H1 (cell line): ENCODE measurements at regions not wholly inside any gene's neighbourhood (a gene's known extent, or its start where the extent isn't known, plus 50 kb on each side); places are given as distances from the start of the nearest gene placed in this dataset.

ENCODE experiments used
- CTCF ChIA-PET: fragments of 300-600 bp; sonication (Branson Sonifier 250); formaldehyde crosslinking; loops from one replicate; lab custom pipeline; 2021; ENCODE audit not compliant: partially characterized antibody; lab: Charles Lee
- POLR2A ChIA-PET: fragments of 300-600 bp; sonication (Branson Sonifier 250); formaldehyde crosslinking; loops from one replicate; lab custom pipeline; 2021; ENCODE audit warnings: inconsistent platforms; ENCODE audit not compliant: partially characterized antibody; lab: Charles Lee
- DNase-seq, 2 experiments: peaks; one replicate each; pipeline versions ENCODE4 v3.0.0 to v3.0.0-alpha.2; 2010 to 2022; ENCODE audit warnings: low spot score in 2 of 2, low read depth in 1 of 2, mixed read lengths in 1 of 2
- FAIRE-seq: peaks from 2 replicates; lab custom pipeline; 2011; peaks lifted over from hg19 to GRCh38; lab: Jason Lieb, UNC
- H2AFZ ChIP-seq: 2 replicates; pipeline ENCODE4 v1.8.1; 2012; ENCODE audit warnings: low read length, inconsistent platforms
- H2AK5ac ChIP-seq: 2 replicates; pipeline ENCODE4 v1.6.1; 2013; ENCODE audit warnings: low read depth, low read length
- H2BK120ac ChIP-seq: replicated peaks from 2 replicates; pipeline ENCODE3; 2013; ENCODE audit warnings: low read depth, low read length, inconsistent platforms
- H2BK12ac ChIP-seq: 2 replicates; pipeline ENCODE4 v1.6.1; 2013; ENCODE audit warnings: low read depth, low read length
- H2BK15ac ChIP-seq: 2 replicates; pipeline ENCODE4 v1.6.1; 2013; ENCODE audit warnings: low read length
- H2BK20ac ChIP-seq: 2 replicates; pipeline ENCODE4 v1.6.1; 2013; ENCODE audit warnings: low read length
- H2BK5ac ChIP-seq: 2 replicates; pipeline ENCODE4 v1.6.1; 2013; ENCODE audit warnings: low read depth, low read length
- H3K14ac ChIP-seq: 2 replicates; pipeline ENCODE4 v1.6.1; 2013; ENCODE audit warnings: inconsistent platforms; ENCODE audit not compliant: insufficient read length
- H3K18ac ChIP-seq: 2 replicates; pipeline ENCODE4 v1.6.1; 2013; ENCODE audit warnings: low read length; ENCODE audit errors: extremely low read depth
- H3K23ac ChIP-seq: 2 replicates; pipeline ENCODE4 v1.6.1; 2013; ENCODE audit warnings: inconsistent platforms; ENCODE audit not compliant: insufficient read length
- H3K23me2 ChIP-seq: 2 replicates; pipeline ENCODE4 v1.6.1; 2013; ENCODE audit warnings: low read depth, low read length
- H3K27ac ChIP-seq: 2 replicates; pipeline ENCODE4 v1.6.1; 2011; ENCODE audit warnings: low read depth, low read length, inconsistent platforms
- H3K27me3 ChIP-seq, 4 experiments: replicated peaks in 1 of 4; 1 replicate in 1 of 4; 2 replicates in 3 of 4; pipeline versions ENCODE4 v1.6.1 to v1.8.1; 2011 to 2013; ENCODE audit warnings: low read length in 3 of 4, mild to moderate bottlenecking in 3 of 4, inconsistent platforms in 2 of 4, mixed read lengths in 2 of 4, moderate library complexity in 1 of 4; ENCODE audit not compliant: control insufficient read depth in 3 of 4, insufficient read depth in 3 of 4; ENCODE audit errors: extremely low read depth in 1 of 4
- H3K36me3 ChIP-seq, 4 experiments: 2 replicates each; pipeline versions ENCODE4 v1.6.1 to v1.8.1; 2011 to 2013; ENCODE audit warnings: mild to moderate bottlenecking in 4 of 4, low read length in 3 of 4, moderate library complexity in 2 of 4, control low read depth in 1 of 4, inconsistent platforms in 1 of 4; ENCODE audit not compliant: insufficient read depth in 4 of 4, control insufficient read depth in 2 of 4
- H3K4ac ChIP-seq: replicated peaks from 2 replicates; pipeline ENCODE3; 2013; ENCODE audit warnings: low read length, low read depth, mixed read lengths, inconsistent platforms; ENCODE audit not compliant: insufficient read length
- H3K4me1 ChIP-seq, 4 experiments: replicated peaks in 1 of 4; 1 replicate in 1 of 4; 2 replicates in 3 of 4; pipeline versions ENCODE4 v1.6.1 to v1.8.1; 2011 to 2013; ENCODE audit warnings: low read length in 3 of 4, inconsistent platforms in 2 of 4, mixed read lengths in 1 of 4; ENCODE audit not compliant: insufficient read depth in 4 of 4, control insufficient read depth in 3 of 4
- H3K4me2 ChIP-seq, 2 experiments: 2 replicates each; pipeline versions ENCODE4 v1.6.1 to v1.8.1; 2011 to 2013; ENCODE audit warnings: low read depth in 2 of 2, low read length in 2 of 2, control low read depth in 1 of 2, inconsistent platforms in 1 of 2, mild to moderate bottlenecking in 1 of 2; ENCODE audit not compliant: insufficient read depth in 1 of 2
- H3K4me3 ChIP-seq, 4 experiments: fragments of 200-600, 300-600 bp in 1 of 4; sonication (generic), shearing (Covaris generic), sonication (Bioruptor Twin) in 1 of 4; 2 replicates each; pipeline versions ENCODE4 v1.5.1 to v1.8.1; 2011 to 2016; ENCODE audit warnings: low read length in 4 of 4, low read depth in 3 of 4, control low read depth in 2 of 4, inconsistent platforms in 2 of 4, mild to moderate bottlenecking in 2 of 4, mixed read lengths in 1 of 4, moderate library complexity in 1 of 4; ENCODE audit not compliant: insufficient read depth in 2 of 4; ENCODE audit errors: extremely low read depth in 1 of 4
- H3K56ac ChIP-seq: replicated peaks from 2 replicates; pipeline ENCODE3; 2013; ENCODE audit warnings: low read depth, mild to moderate bottlenecking, mixed read lengths, low read length, inconsistent platforms; ENCODE audit not compliant: insufficient read length
- H3K79me1 ChIP-seq: 2 replicates; pipeline ENCODE4 v1.6.1; 2013; ENCODE audit warnings: low read depth, low read length, control low read depth
- H3K79me2 ChIP-seq, 2 experiments: 2 replicates each; pipeline versions ENCODE4 v1.6.1 to v1.8.1; 2012 to 2013; ENCODE audit warnings: low read length in 2 of 2, mild to moderate bottlenecking in 2 of 2, inconsistent platforms in 1 of 2; ENCODE audit not compliant: insufficient read depth in 2 of 2, control insufficient read depth in 1 of 2
- H3K9ac ChIP-seq, 4 experiments: replicated peaks in 1 of 4; 1 replicate in 1 of 4; 2 replicates in 3 of 4; pipeline versions ENCODE4 v1.6.1 to v1.8.1; 2011 to 2013; ENCODE audit warnings: low read depth in 3 of 4, low read length in 3 of 4, control low read depth in 2 of 4, mild to moderate bottlenecking in 2 of 4, moderate library complexity in 2 of 4, inconsistent platforms in 1 of 4; ENCODE audit errors: extremely low read depth in 1 of 4
- H3K9me3 ChIP-seq, 2 experiments: 2 replicates each; pipeline versions ENCODE4 v1.6.1 to v1.8.1; 2012 to 2013; ENCODE audit warnings: mild to moderate bottlenecking in 2 of 2, moderate library complexity in 2 of 2, control low read depth in 1 of 2, inconsistent platforms in 1 of 2, low read depth in 1 of 2, low read length in 1 of 2, mixed read lengths in 1 of 2; ENCODE audit not compliant: insufficient read depth in 2 of 2
- H4K20me1 ChIP-seq, 2 experiments: replicated peaks in 1 of 2; 2 replicates each; pipeline versions ENCODE3 to v1.8.1; 2011 to 2013; ENCODE audit warnings: inconsistent platforms in 2 of 2, low read length in 2 of 2, mild to moderate bottlenecking in 1 of 2; ENCODE audit not compliant: insufficient read depth in 2 of 2, control insufficient read depth in 1 of 2
- H4K5ac ChIP-seq: 2 replicates; pipeline ENCODE4 v1.6.1; 2013; ENCODE audit warnings: low read length, low read depth, mixed read lengths, inconsistent platforms; ENCODE audit not compliant: insufficient read length
- H4K8ac ChIP-seq: 2 replicates; pipeline ENCODE4 v1.8.0; 2013; ENCODE audit warnings: mild to moderate bottlenecking, moderate library complexity, low read length, inconsistent platforms; ENCODE audit not compliant: insufficient read depth; ENCODE audit errors: extremely low read depth
- H4K91ac ChIP-seq: replicated peaks from 2 replicates; pipeline ENCODE3; 2013; ENCODE audit warnings: low read length, mixed read lengths, inconsistent platforms; ENCODE audit not compliant: insufficient read length
- BCL11A ChIP-seq, 2 experiments: IDR thresholded peaks; one replicate each; pipeline ENCODE4 v1.6.1; 2011; ENCODE audit warnings: low read depth in 2 of 2, low read length in 2 of 2, mild to moderate bottlenecking in 2 of 2
- CEBPB ChIP-seq: IDR thresholded peaks from 2 replicates; pipeline ENCODE4 v1.6.1; 2012; ENCODE audit warnings: low read depth, low read length
- EGR1 ChIP-seq: IDR thresholded peaks from 2 replicates; pipeline ENCODE4 v1.6.1; 2011; ENCODE audit warnings: low read depth, low read length, borderline replicate concordance
- FOSL1 ChIP-seq: IDR thresholded peaks from 2 replicates; pipeline ENCODE4 v1.6.1; 2011; ENCODE audit warnings: mild to moderate bottlenecking, low read depth, low read length, moderate library complexity; ENCODE audit not compliant: insufficient read depth
- GABPA ChIP-seq: IDR thresholded peaks from 2 replicates; pipeline ENCODE4 v1.6.1; 2011; ENCODE audit warnings: mild to moderate bottlenecking, low read length, moderate library complexity, borderline replicate concordance; ENCODE audit not compliant: insufficient read depth
- GTF2F1 ChIP-seq: IDR thresholded peaks from 2 replicates; pipeline ENCODE4 v1.6.1; 2012; ENCODE audit warnings: low read depth, low read length, improper control_type of control experiment, borderline replicate concordance
- KDM5A ChIP-seq: fragments of 200-600 bp; IDR thresholded peaks from 2 replicates; pipeline ENCODE4 v1.7.1; 2012; ENCODE audit warnings: mild to moderate bottlenecking, low read length, inconsistent platforms, mixed read lengths
- POLR2A ChIP-seq, 2 experiments: IDR thresholded peaks; 1 replicate in 1 of 2; 2 replicates in 1 of 2; pipeline ENCODE4 v1.6.1; 2011; ENCODE audit warnings: low read depth in 2 of 2, low read length in 2 of 2, mild to moderate bottlenecking in 2 of 2; ENCODE audit errors: control extremely low read depth in 1 of 2
- POU5F1 ChIP-seq: IDR thresholded peaks from 2 replicates; pipeline ENCODE4 v1.6.1; 2011; ENCODE audit warnings: low read depth, mild to moderate bottlenecking, low read length, moderate library complexity
- RAD21 ChIP-seq, 2 experiments: IDR thresholded peaks in 1 of 2; conservative IDR thresholded peaks in 1 of 2; 2 replicates each; pipeline ENCODE4 v1.6.1; 2011; ENCODE audit warnings: low read depth in 2 of 2, low read length in 2 of 2, improper control_type of control experiment in 1 of 2, inconsistent platforms in 1 of 2, mild to moderate bottlenecking in 1 of 2, moderate library complexity in 1 of 2
- RXRA ChIP-seq: IDR thresholded peaks from 2 replicates; pipeline ENCODE4 v1.6.1; 2011; ENCODE audit warnings: low read depth, mild to moderate bottlenecking, low read length, moderate library complexity; ENCODE audit not compliant: insufficient read depth
- SIRT6 ChIP-seq: IDR thresholded peaks from one replicate; pipeline ENCODE4 v1.7.1; 2012; ENCODE audit warnings: low read length, inconsistent platforms
- SRF ChIP-seq: IDR thresholded peaks from 2 replicates; pipeline ENCODE4 v1.6.1; 2011; ENCODE audit warnings: mild to moderate bottlenecking, low read depth, low read length, moderate library complexity
- TAF1 ChIP-seq: IDR thresholded peaks from 2 replicates; pipeline ENCODE4 v1.6.1; 2011; ENCODE audit warnings: mild to moderate bottlenecking, low read depth, low read length
- ZNF274 ChIP-seq: IDR thresholded peaks from 2 replicates; pipeline ENCODE4 v1.7.0; 2012; ENCODE audit warnings: low read length, borderline replicate concordance; ENCODE audit errors: extremely low read depth
- WGBS, 2 experiments: shearing (Covaris generic) in 1 of 2; methylation state at CpG; one replicate each; pipeline versions ENCODE4 v1.1.6 to v1.1.7; 2013 to 2015; ENCODE audit warnings: low lambda C conversion rate in 2 of 2, mixed read lengths in 2 of 2, inconsistent platforms in 1 of 2, low coverage in 1 of 2, missing lambda C conversion rate in 1 of 2; ENCODE audit not compliant: insufficient replicate concordance in 2 of 2, insufficient coverage in 1 of 2, insufficient read length in 1 of 2; ENCODE audit errors: extremely low coverage in 1 of 2, missing lambda C conversion rate in 1 of 2; 5-methylcytosine and 5-hydroxymethylcytosine counted together

DNA sequence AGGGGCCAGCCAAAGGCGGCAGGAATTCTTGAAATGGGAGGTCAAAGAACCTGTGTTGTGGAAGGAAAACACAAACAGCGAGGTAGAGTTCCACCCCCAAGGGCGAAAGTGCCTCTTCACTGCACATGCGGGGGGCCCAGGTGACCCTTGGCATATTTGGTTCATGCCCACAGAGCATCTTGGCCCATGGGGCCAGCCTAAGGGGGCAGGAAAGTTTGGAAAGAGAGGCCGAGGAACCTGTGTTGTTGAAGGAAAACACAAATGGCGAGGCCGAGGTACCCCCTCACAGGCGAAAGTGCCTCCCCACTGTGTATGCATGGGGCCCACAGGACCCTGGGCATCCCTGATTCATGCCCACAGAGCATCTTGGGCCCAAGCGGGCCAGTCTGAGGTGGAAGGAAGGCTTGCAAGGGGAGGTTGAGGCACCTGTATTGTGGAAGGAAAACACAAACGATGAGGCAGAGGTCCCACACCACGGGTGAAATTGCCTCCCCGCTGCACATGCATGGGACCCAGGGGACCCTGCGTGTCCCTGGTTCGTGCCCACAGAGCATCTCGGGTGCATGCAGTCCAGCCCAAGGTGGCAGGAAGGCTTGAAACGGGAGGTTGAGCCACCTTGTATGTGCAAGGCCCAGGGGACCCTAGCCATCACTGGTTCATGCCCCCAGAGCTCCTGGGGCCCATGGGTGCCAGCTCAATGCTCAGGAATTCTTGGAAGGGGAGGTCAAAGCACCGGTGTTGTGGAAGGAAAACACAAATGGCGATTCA lies 384.1 kb downstream of the ALG10 start:
- Histone ChIP-seq H3K79me2 (no peaks in the 10 kb centered on the region), H2AFZ (no peak overlapping the region), H3K23ac (no peak overlapping the region), H3K18ac (no peak overlapping the region), H3K14ac (no peak overlapping the region), H3K4me1 (no peaks in the 10 kb centered on the region), H2BK120ac (no peak overlapping the region), H2AK5ac (no peak overlapping the region), H4K91ac (no peak overlapping the region), H2BK15ac (no peak overlapping the region), H3K9me3 (peaks cover 76 to 83% of the 10 kb centered on the region in 2 experiments), H3K4ac (no peak overlapping the region), H3K79me1 (no peaks in the 10 kb centered on the region), H4K20me1 (no peaks in the 10 kb centered on the region), H3K23me2 (no peaks in the 10 kb centered on the region), H2BK5ac (no peak overlapping the region), H3K56ac (no peak overlapping the region), H3K36me3 (no peaks in the 10 kb centered on the region), H3K27ac (no peak overlapping the region), H3K4me2 (no peak overlapping the region), H3K9ac (no peak overlapping the region), H3K4me3 (no peak overlapping the region), H2BK20ac (no peak overlapping the region), H4K8ac (no peak overlapping the region), H2BK12ac (no peak overlapping the region), H4K5ac (no peak overlapping the region), H3K27me3 (no peaks in the 10 kb centered on the region)
- 81% methylated on average over 18 of the region's 18 CpGs; no CpG with 5 or more reads in 1 of the 2 experiments for WGBS, 2 experiments
- TF ChIP-seq SIRT6 = no peak
- no peak for TF ChIP-seq BCL11A (IDR thresholded peaks at IDR 0.05; ENCODE audit: low read depth in 2 of 2, low read length in 2 of 2)
- no peak for TF ChIP-seq RAD21 (IDR thresholded peaks at IDR 0.05 in 1 of 2, conservative IDR thresholded peaks at IDR 0.05 in 1 of 2; ENCODE audit: low read depth in 2 of 2, low read length in 2 of 2)
- no peak for TF ChIP-seq RXRA
- no peak for TF ChIP-seq POU5F1
- TF ChIP-seq POLR2A (IDR thresholded peaks at IDR 0.05; ENCODE audit: control extremely low read depth in 1 of 2, low read depth in 2 of 2, low read length in 2 of 2) = no peak
- no peak for TF ChIP-seq SRF
- TF ChIP-seq GTF2F1 = no peak
- no peak for TF ChIP-seq ZNF274
- TF ChIP-seq TAF1 = no peak
- no peak for TF ChIP-seq CEBPB
- no peak for TF ChIP-seq FOSL1
- no peak for TF ChIP-seq GABPA
- no peak for TF ChIP-seq EGR1
- TF ChIP-seq KDM5A = no peak
- POLR2A ChIA-PET = no interaction called here
- CTCF ChIA-PET = no interaction called here
- DNase-seq (no peak), FAIRE-seq (no peak)
